Myocyte (in vitro differentiated cells): ENCODE measurements at regions not wholly inside any gene's neighbourhood (a gene's known extent, or its start where the extent isn't known, plus 50 kb on each side); places are given as distances from the start of the nearest gene placed in this dataset.
"Not testable (repeated sequence)": the region's sequence is repeated elsewhere in the genome, so short reads cannot be mapped to it uniquely, and the experiment has no call there.

Experiments used
- DNase-seq: peaks from one replicate; pipeline ENCODE4 v3.0.0-alpha.2; 2012; ENCODE audit warnings: low read depth

- DNase-seq, result not testable (repeated sequence)
Observed at GRCh38 chr1:219863816-219864215, 64.5 kb downstream of the SLC30A10 start.

DNA sequence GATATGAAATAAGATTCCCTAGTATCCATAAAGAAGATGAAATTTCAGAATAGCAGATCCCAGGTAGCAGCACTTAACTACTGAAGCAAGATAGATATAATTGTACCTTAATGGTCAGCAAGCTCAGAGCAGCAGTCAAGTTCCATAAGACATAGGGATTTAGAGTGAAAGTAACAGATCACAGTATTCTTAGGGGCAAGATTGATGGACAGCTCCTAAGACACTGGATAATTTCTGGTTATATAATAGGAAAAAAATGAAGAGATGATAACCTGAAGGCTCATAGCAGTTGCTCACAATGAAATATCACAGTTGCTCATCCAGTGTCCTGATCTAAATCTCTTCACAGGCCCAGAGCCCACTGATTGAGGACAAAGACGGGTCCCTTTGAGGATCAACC, 66.0 kb downstream of the SLC30A10 start:
- DNase-seq, result no peak

DNA sequence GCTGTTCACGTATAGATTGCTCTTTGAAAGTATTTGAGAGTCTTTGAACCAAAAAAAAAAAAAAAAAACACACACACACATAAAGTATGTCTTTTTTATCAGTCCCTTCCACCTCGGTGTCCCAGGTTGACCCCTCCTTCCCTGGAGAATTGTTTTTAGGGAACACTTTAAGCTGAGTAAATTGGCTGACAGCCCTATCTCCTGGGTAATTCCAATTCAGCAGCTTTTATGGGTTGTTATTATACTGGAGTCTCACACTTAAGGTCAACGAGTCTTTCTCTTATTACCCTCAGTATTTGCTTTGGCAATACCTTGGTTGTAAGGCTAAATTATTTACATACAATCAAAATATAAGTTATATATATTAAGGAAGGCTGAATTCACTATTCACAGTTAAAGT, 69.4 kb downstream of the SLC30A10 start:
- DNase-seq, result no peak

DNA sequence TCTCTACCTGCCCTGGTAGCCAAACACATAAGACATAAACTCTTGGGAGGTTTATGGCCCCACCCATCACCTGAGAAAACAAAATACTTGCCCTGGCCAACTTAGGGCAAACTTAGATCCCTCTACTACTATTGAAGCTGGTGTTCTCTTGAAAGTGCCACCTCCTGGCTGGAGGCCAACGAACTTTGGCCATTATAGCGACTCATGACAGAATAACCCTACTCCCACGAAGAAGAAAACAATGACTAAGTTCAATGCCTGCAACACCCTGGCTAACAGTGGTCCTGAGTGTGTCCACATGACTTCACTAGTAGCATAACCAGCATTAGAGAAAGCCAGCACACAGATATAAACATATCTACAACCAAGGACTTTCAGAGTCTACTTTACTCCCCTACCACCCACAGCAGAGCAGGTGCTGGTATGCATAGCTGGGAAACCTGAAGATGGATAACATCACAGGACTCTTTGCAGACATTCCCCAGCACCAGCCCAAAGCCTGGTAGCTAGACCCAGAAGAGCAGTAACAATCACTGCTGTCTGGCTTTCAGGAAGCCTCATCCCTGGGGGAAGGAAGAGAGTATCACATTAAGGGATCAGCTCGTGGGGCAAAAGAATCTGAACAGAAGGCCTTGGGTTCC, 81.0 kb downstream of the SLC30A10 start:
- no peak for DNase-seq

- DNase-seq, result not testable (repeated sequence)
Observed at GRCh38 chr1:219839595-219839994, 88.8 kb downstream of the SLC30A10 start.

DNA sequence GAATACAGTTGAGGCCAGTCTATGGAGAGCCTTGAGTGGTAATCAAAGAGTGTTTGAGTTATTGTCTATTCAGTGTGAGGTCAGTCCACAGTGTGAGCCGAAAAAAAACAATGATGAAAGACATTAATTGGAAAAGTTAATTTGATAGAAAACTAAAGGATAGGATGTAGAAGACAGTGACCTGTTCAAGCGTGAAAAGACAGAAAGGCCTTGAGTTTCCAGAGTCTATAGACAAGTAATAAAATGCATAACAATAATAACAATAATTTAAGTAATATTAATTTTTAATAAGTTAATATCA, 90.4 kb downstream of the SLC30A10 start:
- no peak for DNase-seq

DNA sequence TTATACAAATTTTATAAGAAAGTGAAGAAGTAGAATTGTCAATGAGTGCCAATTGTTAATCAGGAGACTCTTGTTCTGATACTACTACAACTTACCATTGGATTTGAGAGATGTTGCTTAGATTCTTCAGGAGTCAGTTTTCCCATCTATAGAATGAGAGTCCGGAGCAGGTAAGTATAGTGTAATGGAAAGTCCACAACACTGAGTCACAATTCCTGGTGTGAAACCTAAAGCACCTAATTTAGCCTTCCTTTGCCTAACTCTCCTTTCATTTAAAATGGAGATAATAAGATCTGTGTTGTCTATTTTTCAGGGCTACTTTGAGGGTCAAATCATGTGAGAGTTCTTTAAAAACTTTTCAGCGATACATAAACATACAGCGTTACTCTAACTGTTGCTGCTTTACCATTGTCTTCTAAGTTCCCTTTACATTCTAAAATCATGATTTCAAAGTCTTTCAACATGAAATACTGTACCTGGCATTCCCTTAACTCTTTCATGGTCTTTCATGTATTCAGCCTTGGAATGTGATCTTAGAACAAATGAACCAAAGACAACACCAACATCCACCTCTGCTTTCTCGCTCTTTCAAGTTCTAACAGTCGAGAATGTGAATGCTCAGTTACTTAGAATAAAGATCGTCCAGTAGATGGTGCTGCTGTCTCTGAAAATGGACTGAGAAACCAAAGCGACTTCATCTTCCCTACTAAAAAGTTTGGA, 90.9 kb downstream of the SLC30A10 start:
- peak; percentile 68 for DNase-seq

- DNase-seq, result no peak
Observed at GRCh38 chr1:219834314-219834917, 93.9 kb downstream of the SLC30A10 start.

DNA sequence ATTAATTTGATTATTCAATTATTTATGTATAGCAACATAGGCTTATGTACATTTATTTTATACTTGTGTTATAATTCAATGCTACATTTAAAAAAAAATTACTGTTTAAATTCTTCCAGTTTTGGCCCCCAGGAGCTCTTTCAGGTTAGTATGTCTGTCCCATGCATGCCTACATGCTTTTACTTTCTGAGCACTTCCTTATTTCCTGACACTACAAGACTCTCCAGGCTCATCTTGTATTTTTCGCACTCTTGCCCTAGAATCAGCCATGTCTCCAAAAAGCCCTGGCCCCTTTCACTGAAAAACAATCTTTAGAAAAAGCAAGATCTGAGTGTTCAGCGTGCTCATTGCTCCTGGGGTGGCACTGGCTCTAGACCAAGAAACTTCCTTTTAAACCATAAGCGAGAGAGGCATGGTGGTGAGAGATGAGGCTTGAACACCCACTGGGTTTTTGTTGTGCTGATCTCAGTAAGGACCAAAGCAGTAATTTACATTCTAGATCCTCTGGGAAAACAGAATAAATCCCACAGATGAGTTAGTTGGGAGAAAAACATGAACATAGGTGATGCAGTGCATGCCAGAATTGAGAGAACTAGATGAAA, 95.0 kb downstream of the SLC30A10 start:
- DNase-seq, result no peak

DNA sequence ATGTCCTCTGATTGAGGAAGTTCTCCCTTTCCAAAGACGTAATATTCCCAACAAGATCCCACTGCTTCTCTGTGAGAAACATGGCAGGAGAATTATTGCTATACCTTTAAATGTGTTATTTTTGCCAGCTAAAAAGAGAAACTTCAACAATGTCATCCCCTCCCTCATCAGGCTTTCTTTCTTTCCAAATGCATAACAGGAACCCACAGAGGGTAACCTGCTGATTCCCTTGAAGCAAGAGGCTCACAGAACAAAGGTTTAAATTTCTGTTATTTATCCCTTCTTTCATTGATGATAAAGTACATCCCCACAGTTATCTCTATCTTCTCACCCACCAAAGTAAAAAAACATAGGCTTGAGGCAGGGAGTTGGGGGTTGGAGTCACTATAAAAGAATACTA, 102.1 kb downstream of the SLC30A10 start:
- no peak for DNase-seq

GRCh38 chr1:219825355-219825754, 103.0 kb downstream of the SLC30A10 start:
- no peak for DNase-seq

- DNase-seq, result no peak
Observed at GRCh38 chr1:219824338-219824737, 104.0 kb downstream of the SLC30A10 start.

GRCh38 chr1:219820551-219820950, 107.8 kb downstream of the SLC30A10 start:
- no peak for DNase-seq

GRCh38 chr1:219817914-219818313, 110.4 kb downstream of the SLC30A10 start:
- no peak for DNase-seq

- no peak for DNase-seq
Observed at GRCh38 chr1:219813294-219813693, 115.1 kb downstream of the SLC30A10 start.

GRCh38 chr1:219812491-219813203, 115.7 kb downstream of the SLC30A10 start:
- DNase-seq, result peak; percentile 41

DNA sequence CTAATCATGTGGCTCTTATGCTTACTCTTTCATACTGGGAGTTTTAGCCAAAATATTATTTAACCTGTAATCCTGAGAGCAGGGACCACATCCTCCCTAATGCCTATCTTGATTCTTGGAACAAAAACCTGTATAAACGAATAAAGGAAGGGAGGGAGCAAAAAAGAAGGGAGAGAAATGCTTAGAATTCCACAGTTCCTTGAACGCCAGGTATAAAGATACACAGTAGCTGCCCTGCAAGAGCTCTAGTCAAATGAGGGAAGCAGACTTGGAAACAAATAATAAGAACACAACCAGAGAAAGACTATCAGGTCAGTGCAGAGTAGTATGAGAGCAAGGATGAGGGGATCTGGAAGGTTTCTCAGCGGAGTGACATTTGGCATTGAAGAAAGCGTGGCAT, 116.3 kb downstream of the SLC30A10 start:
- no peak for DNase-seq

GRCh38 chr1:219810451-219810850, 117.9 kb downstream of the SLC30A10 start:
- no peak for DNase-seq

- DNase-seq, result no peak
Observed at GRCh38 chr1:219808790-219809189, 119.6 kb downstream of the SLC30A10 start.

GRCh38 chr1:219806642-219807041, 121.7 kb downstream of the SLC30A10 start:
- DNase-seq, result no peak

DNA sequence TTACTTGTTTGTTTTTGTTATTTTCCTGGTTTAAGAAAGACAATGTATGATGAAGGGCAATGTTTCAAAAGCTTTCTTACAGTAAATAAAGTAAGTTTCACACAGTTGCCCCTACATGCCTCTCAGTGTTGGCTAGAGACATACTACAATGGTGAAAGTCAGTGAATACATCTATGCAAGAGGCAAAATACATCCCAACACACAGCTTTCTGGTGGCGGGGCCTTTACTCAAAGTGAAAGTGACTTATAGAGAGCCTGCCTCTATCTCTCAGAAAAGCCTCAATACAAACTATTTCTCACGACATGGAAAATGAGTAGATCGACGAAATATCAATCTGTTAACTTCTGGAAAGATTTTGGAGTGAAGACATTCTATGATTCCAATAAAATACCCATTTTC, 122.3 kb downstream of the SLC30A10 start:
- DNase-seq, result no peak

DNA sequence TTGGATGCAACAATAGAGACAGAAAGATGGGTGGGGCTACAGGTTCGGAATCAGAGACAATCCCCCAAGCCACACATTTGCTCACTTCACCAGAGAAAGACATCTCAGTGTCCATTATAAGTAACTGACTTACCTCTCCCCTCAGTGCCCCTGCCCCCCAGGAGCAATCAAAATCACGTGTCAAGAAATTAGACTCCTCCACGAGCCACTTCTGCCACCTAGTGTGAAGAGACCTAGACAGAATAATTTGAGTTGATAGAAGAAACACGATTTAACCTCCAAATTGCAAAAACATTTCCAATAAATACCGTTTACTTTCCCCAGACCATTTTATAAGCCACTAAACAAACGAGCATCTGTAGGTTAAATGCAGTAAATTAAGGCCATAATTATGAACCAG, 123.2 kb downstream of the SLC30A10 start:
- DNase-seq, result no peak
